AG04450 (cell line): ENCODE measurements at regions not wholly inside any gene's neighbourhood (a gene's known extent, or its start where the extent isn't known, plus 50 kb on each side); places are given as distances from the start of the nearest gene placed in this dataset.

Experiments
- CTCF ChIA-PET: fragments of 300-600, 350-600 bp; formaldehyde crosslinking; extraction: SDS; loops from one replicate; lab custom pipeline; 2022; ENCODE audit warnings: antibody characterized with exemption, inconsistent platforms; lab: Charles Lee
- POLR2A ChIA-PET: fragments of 350-600 bp; formaldehyde crosslinking; extraction: SDS; loops from one replicate; lab custom pipeline; 2021; ENCODE audit warnings: antibody characterized with exemption, inconsistent platforms; lab: Yijun Ruan, JAX
- DNase-seq: peaks from one replicate; pipeline ENCODE4 v3.0.0-alpha.2; 2011; ENCODE audit warnings: low read depth, low spot score
- H3K27ac ChIP-seq: one replicate; pipeline ENCODE4 v1.5.1; 2012; ENCODE audit warnings: low read depth, low read length, control low read depth
- H3K27me3 ChIP-seq: one replicate; pipeline ENCODE4 v1.6.0; 2012; ENCODE audit warnings: low read length; ENCODE audit not compliant: control insufficient read depth, insufficient read depth
- H3K4me3 ChIP-seq: 2 replicates; pipeline ENCODE4 v1.5.1; 2011; ENCODE audit warnings: mild to moderate bottlenecking, low read depth, low read length, control low read depth
- H3K9me3 ChIP-seq: 2 replicates; pipeline ENCODE4 v1.5.1; 2012; ENCODE audit warnings: low read length; ENCODE audit not compliant: control insufficient read depth, insufficient read depth
- TF ChIP-seq, protein P1 (sequence below): IDR thresholded peaks from 2 replicates; pipeline ENCODE4 v1.5.1; 2011; ENCODE audit warnings: low read depth, low read length, control low read depth, inconsistent platforms

DNA sequence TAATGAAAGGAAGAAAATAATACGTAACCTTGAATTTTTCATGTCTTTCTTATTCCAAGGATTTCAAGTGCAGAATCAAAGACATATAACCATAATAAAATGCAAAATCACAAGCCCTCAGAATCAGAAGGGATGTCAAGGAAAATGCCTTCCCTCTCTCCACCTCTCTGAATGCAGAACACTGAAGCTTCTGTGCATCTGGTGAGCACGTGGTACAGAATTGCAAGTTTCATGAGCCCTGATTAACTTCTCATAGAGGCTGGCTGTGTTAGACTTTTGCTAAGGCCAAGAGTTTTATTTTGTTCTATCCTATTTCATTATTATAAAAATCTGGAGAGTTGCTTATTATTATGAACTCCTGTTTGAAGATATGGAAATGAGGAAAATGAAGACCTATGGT is 533.7 kb upstream of the POM121L12 start:
- H3K27ac ChIP-seq: no peak overlapping the region
- POLR2A ChIA-PET: no interaction called here
- H3K9me3 ChIP-seq: no peaks in the 10 kb centered on the region
- no peak overlapping the region for H3K4me3 ChIP-seq
- no peaks in the 10 kb centered on the region for H3K27me3 ChIP-seq
- CTCF ChIA-PET: no interaction called here
- TF ChIP-seq, protein P1, sequence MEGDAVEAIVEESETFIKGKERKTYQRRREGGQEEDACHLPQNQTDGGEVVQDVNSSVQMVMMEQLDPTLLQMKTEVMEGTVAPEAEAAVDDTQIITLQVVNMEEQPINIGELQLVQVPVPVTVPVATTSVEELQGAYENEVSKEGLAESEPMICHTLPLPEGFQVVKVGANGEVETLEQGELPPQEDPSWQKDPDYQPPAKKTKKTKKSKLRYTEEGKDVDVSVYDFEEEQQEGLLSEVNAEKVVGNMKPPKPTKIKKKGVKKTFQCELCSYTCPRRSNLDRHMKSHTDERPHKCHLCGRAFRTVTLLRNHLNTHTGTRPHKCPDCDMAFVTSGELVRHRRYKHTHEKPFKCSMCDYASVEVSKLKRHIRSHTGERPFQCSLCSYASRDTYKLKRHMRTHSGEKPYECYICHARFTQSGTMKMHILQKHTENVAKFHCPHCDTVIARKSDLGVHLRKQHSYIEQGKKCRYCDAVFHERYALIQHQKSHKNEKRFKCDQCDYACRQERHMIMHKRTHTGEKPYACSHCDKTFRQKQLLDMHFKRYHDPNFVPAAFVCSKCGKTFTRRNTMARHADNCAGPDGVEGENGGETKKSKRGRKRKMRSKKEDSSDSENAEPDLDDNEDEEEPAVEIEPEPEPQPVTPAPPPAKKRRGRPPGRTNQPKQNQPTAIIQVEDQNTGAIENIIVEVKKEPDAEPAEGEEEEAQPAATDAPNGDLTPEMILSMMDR: no peak
- DNase-seq: no peak

DNA sequence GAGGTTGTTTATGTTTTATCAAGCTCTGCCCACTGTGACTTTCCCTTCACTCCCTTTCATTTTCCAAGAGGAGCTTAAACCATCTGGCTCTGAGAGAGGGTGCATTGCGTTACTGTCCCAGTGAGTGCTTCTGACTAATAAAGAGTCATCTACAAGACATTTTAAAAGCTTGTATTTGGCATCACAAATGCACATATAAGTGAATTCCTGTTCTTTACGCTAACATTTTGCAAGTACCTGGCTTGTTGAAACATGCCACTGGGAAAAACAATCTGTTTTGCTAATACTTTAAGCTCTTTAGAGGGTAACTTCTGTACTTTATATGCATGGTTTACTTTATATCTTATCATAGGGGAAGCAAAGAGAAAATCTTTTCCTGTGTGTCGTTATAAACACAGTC is 534.6 kb upstream of the POM121L12 start:
- no peaks in the 10 kb centered on the region for H3K9me3 ChIP-seq
- no peak for DNase-seq
- CTCF ChIA-PET: no interaction called here

DNA sequence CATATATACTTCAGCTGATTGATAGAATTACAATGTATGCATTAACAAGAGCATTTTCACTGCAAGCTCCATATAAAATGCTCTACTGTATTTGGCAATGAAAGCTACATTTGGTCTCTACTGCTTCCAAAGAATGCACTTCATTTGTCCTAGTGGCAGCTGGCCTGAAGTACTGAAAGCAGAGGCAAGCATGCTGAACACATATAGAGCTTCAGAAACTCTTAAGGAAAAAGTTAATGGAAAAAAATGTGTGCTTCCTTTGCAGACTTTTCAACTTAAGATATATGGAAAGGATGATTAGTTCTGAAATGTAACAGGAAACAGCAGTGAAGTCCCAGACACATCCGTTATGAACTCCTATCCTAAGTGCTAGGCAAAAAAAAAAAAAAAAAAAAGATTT is 537.1 kb upstream of the POM121L12 start:
- ChIA-PET CTCF (no interaction called here), POLR2A (no interaction called here)
- H3K27me3 ChIP-seq: no peaks in the 10 kb centered on the region
- H3K9me3 ChIP-seq: no peaks in the 10 kb centered on the region
- no peak overlapping the region for H3K27ac ChIP-seq
- no peak for DNase-seq
- TF ChIP-seq, protein P1: no peak
- H3K4me3 ChIP-seq: no peak overlapping the region

More for the DNA sequence above, 534.6 kb upstream of the POM121L12 start:
- POLR2A ChIA-PET: no interaction called here
- Histone ChIP-seq H3K27ac (no peak overlapping the region), H3K27me3 (no peaks in the 10 kb centered on the region), H3K4me3 (no peak overlapping the region)
- TF ChIP-seq, protein P1: no peak

DNA sequence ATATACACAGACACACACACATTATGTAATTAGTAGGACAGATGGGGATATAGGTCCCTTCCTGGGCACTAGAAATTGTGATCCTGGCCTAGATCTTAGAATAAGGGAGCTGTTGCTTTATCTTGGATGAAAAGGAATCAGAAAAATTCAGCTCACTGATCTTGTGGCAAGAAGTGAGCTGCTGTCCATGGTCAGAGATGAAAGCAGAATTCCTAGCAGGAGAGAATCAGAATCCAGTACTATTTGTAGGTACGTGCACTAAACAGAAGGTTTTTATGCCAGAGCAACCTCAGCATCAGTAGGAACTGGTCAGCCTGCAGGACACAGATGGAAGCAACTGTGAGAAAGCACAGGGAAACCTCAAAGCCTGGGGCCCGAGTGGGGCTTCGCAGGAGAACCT is 549.2 kb upstream of the POM121L12 start:
- no peak for DNase-seq
- ChIA-PET POLR2A (no interaction called here), CTCF (no interaction called here)
- H3K9me3 ChIP-seq: peaks cover 7% of the 10 kb centered on the region
- H3K27ac ChIP-seq: no peak overlapping the region
- TF ChIP-seq, protein P1: no peak
- no peaks in the 10 kb centered on the region for H3K27me3 ChIP-seq
- H3K4me3 ChIP-seq: no peak overlapping the region

DNA sequence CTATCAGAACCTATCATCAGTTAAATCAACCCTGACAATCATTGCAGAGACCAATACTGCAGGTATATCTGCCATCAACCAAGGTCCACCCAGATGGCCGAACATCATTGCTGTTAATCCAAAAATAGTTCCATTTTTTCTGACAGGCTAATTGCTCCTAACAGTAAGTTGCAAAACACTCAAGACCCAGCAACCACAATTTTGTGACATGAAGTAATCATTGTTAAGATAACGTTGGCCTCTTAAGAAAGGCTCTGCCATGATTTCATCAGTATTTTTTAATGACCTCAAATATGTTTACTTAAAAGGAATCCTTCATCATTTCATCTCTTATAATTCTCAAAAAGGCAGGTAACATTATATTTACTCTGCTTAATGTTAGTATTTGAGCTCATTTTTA is 553.4 kb upstream of the POM121L12 start:
- TF ChIP-seq, protein P1: no peak
- POLR2A ChIA-PET: no interaction called here

More for the DNA sequence above, 553.4 kb upstream of the POM121L12 start:
- Histone ChIP-seq H3K27me3 (no peaks in the 10 kb centered on the region), H3K27ac (no peak overlapping the region), H3K9me3 (peaks cover 10% of the 10 kb centered on the region; the same call in 1 of the 2 replicates), H3K4me3 (no peak overlapping the region)
- DNase-seq: no peak
- CTCF ChIA-PET: no interaction called here
